ENCODE measurements at regions not wholly inside any gene's neighbourhood (a gene's known extent, or its start where the extent isn't known, plus 50 kb on each side); places are given as distances from the start of the nearest gene placed in this dataset.

GRCh38 chr7:25988640-25989039 is 163.4 kb upstream of the NFE2L3 start:
- Histone ChIP-seq H3K4me1 (no peaks in the 10 kb centered on the region), H3K36me3 (no peaks in the 10 kb centered on the region), H3K27ac (no peak overlapping the region), H3K27me3 (no peaks in the 10 kb centered on the region), H3K9me3 (no peaks in the 10 kb centered on the region), H3K4me3 (replicated peaks in 1 of 3) (no peak overlapping the region)
- intact Hi-C loops (cut with DNase I), result no loop called here
- TF ChIP-seq POLR2A (IDR thresholded peaks at IDR 0.05) (no peak), CTCF (IDR thresholded peaks at IDR 0.05) (no peak)
- DNase-seq, result no peak
- WGBS, 2 donors, result 94 to 100% methylated on average over 1 of the region's 1 CpG

GRCh38 chr7:25989140-25989705 is 162.8 kb upstream of the NFE2L3 start:
- WGBS, 2 donors, result 38 to 45% methylated on average over 6 of the region's 6 CpGs
- intact Hi-C loops (cut with DNase I), result no loop called here
- Histone ChIP-seq H3K4me1 (no peaks in the 10 kb centered on the region), H3K9me3 (no peaks in the 10 kb centered on the region), H3K4me3 (replicated peaks in 1 of 3) (no peak overlapping the region), H3K36me3 (no peaks in the 10 kb centered on the region), H3K27me3 (no peaks in the 10 kb centered on the region), H3K27ac (no peak overlapping the region)
- DNase-seq, result no peak
- TF ChIP-seq POLR2A (IDR thresholded peaks at IDR 0.05) (no peak), CTCF (IDR thresholded peaks at IDR 0.05) (no peak)

- Histone ChIP-seq H3K27me3 (no peaks in the 10 kb centered on the region), H3K27ac (no peak overlapping the region), H3K36me3 (no peaks in the 10 kb centered on the region), H3K4me3 (replicated peaks in 1 of 3) (no peak overlapping the region), H3K4me1 (no peaks in the 10 kb centered on the region), H3K9me3 (no peaks in the 10 kb centered on the region)
- WGBS, 2 donors, result 90 to 92% methylated on average over 2 of the region's 2 CpGs
- intact Hi-C loops (cut with DNase I), result no loop called here
- TF ChIP-seq POLR2A (IDR thresholded peaks at IDR 0.05), result no peak
- TF ChIP-seq CTCF (IDR thresholded peaks at IDR 0.05), result no peak
- no peak for DNase-seq
Observed at GRCh38 chr7:25994433-25994994, 157.5 kb upstream of the NFE2L3 start.

GRCh38 chr7:25995216-25995615 is 156.8 kb upstream of the NFE2L3 start:
- Histone ChIP-seq H3K27ac (no peak overlapping the region), H3K27me3 (no peaks in the 10 kb centered on the region), H3K4me1 (no peaks in the 10 kb centered on the region), H3K36me3 (no peaks in the 10 kb centered on the region), H3K4me3 (replicated peaks in 1 of 3) (no peak overlapping the region), H3K9me3 (no peaks in the 10 kb centered on the region)
- DNase-seq, result no peak
- 72 to 80% methylated on average over 3 of the region's 3 CpGs for WGBS, 2 donors
- intact Hi-C loops (cut with DNase I), result no loop called here
- no peak for TF ChIP-seq CTCF (IDR thresholded peaks at IDR 0.05)

GRCh38 chr7:25996006-25996408 is 156.0 kb upstream of the NFE2L3 start:
- H3K4me3 ChIP-seq (replicated peaks in 1 of 3), result no peak overlapping the region
- TF ChIP-seq CTCF (IDR thresholded peaks at IDR 0.05) (no peak), POLR2A (IDR thresholded peaks at IDR 0.05) (no peak)
- no peaks in the 10 kb centered on the region for H3K9me3 ChIP-seq
- DNase-seq, result no peak
- H3K4me1 ChIP-seq, result no peaks in the 10 kb centered on the region
- WGBS, 2 donors, result 76 to 78% methylated on average over 7 of the region's 7 CpGs
- H3K27ac ChIP-seq, result no peak overlapping the region
- intact Hi-C loops (cut with DNase I), result no loop called here
- no peaks in the 10 kb centered on the region for H3K36me3 ChIP-seq
- no peaks in the 10 kb centered on the region for H3K27me3 ChIP-seq
